Trophoblast cell (in vitro differentiated cells and primary cell): ENCODE measurements at regions not wholly inside any gene's neighbourhood (a gene's known extent, or its start where the extent isn't known, plus 50 kb on each side); places are given as distances from the start of the nearest gene placed in this dataset.

Source experiments
- DNase-seq, 2 donors: peaks; one replicate each; pipeline ENCODE4 v3.0.0-alpha.2; 2016
- H2AFZ ChIP-seq: 2 replicates; pipeline ENCODE4 v1.6.1; 2013; ENCODE audit warnings: low read length, moderate library complexity, mild to moderate bottlenecking; ENCODE audit not compliant: insufficient read depth, poor library complexity
- H2AK5ac ChIP-seq: 2 replicates; pipeline ENCODE4 v1.6.1; 2013; ENCODE audit warnings: mild to moderate bottlenecking, low read length
- H2BK120ac ChIP-seq: 2 replicates; pipeline ENCODE4 v1.6.1; 2013; ENCODE audit warnings: low read length, mild to moderate bottlenecking, moderate library complexity; ENCODE audit not compliant: insufficient read depth, poor library complexity
- H2BK12ac ChIP-seq: 2 replicates; pipeline ENCODE4 v1.6.1; 2013; ENCODE audit warnings: mild to moderate bottlenecking, low read length, moderate library complexity
- H2BK5ac ChIP-seq: 2 replicates; pipeline ENCODE4 v1.6.1; 2013; ENCODE audit warnings: low read length, low read depth, moderate library complexity, mild to moderate bottlenecking; ENCODE audit not compliant: poor library complexity
- H3K14ac ChIP-seq: 2 replicates; pipeline ENCODE4 v1.6.1; 2013; ENCODE audit warnings: mild to moderate bottlenecking, low read length
- H3K18ac ChIP-seq: 2 replicates; pipeline ENCODE4 v1.6.1; 2013; ENCODE audit warnings: mild to moderate bottlenecking, low read length
- H3K23ac ChIP-seq: 2 replicates; pipeline ENCODE4 v1.6.1; 2013; ENCODE audit warnings: low read length
- H3K27ac ChIP-seq: 2 replicates; pipeline ENCODE4 v1.5.1; 2013; ENCODE audit warnings: low read depth, mild to moderate bottlenecking, inconsistent platforms, low read length, moderate library complexity
- H3K27me3 ChIP-seq: 2 replicates; pipeline ENCODE4 v1.6.1; 2013; ENCODE audit warnings: inconsistent platforms, mild to moderate bottlenecking, low read length, moderate library complexity; ENCODE audit not compliant: insufficient read depth
- H3K36me3 ChIP-seq, 2 experiments: 1 replicate in 1 of 2; 2 replicates in 1 of 2; pipeline ENCODE4 v1.6.1; 2013; ENCODE audit warnings: low read length in 2 of 2, mild to moderate bottlenecking in 2 of 2, moderate library complexity in 1 of 2; ENCODE audit not compliant: insufficient read depth in 2 of 2, control insufficient read depth in 1 of 2
- H3K4ac ChIP-seq: 2 replicates; pipeline ENCODE4 v1.6.1; 2013; ENCODE audit warnings: low read depth, mild to moderate bottlenecking, low read length, moderate library complexity
- H3K4me1 ChIP-seq, 2 experiments: 1 replicate in 1 of 2; 2 replicates in 1 of 2; pipeline ENCODE4 v1.6.1; 2013; ENCODE audit warnings: low read length in 2 of 2, mild to moderate bottlenecking in 2 of 2, moderate library complexity in 1 of 2; ENCODE audit not compliant: insufficient read depth in 2 of 2, control insufficient read depth in 1 of 2
- H3K4me2 ChIP-seq: 2 replicates; pipeline ENCODE4 v1.6.1; 2013; ENCODE audit warnings: inconsistent platforms, mild to moderate bottlenecking, low read length, moderate library complexity
- H3K4me3 ChIP-seq: 2 replicates; pipeline ENCODE4 v1.5.1; 2013; ENCODE audit warnings: mild to moderate bottlenecking, low read depth, low read length, inconsistent platforms
- H3K79me1 ChIP-seq: one replicate; pipeline ENCODE4 v1.6.1; 2013; ENCODE audit warnings: low read length
- H3K79me2 ChIP-seq: 2 replicates; pipeline ENCODE4 v1.6.1; 2013; ENCODE audit warnings: low read length, mild to moderate bottlenecking; ENCODE audit not compliant: control insufficient read depth, insufficient read depth, poor library complexity
- H3K9ac ChIP-seq: 2 replicates; pipeline ENCODE4 v1.6.1; 2013; ENCODE audit warnings: mild to moderate bottlenecking, low read length
- H3K9me3 ChIP-seq: 2 replicates; pipeline ENCODE4 v1.6.1; 2013; ENCODE audit warnings: low read depth, mild to moderate bottlenecking, control low read depth, inconsistent platforms, low read length; ENCODE audit not compliant: insufficient read depth
- H4K12ac ChIP-seq: 2 replicates; pipeline ENCODE4 v1.6.1; 2013; ENCODE audit warnings: low read depth, mild to moderate bottlenecking, low read length, moderate library complexity
- H4K8ac ChIP-seq: 2 replicates; pipeline ENCODE4 v1.6.1; 2013; ENCODE audit warnings: low read depth, mild to moderate bottlenecking, low read length, moderate library complexity
- H4K91ac ChIP-seq: one replicate; pipeline ENCODE4 v1.6.1; 2013; ENCODE audit warnings: low read depth, mild to moderate bottlenecking, low read length, moderate library complexity
- WGBS: extraction: QIAGEN DNeasy Blood & Tissue Kit; methylation state at CpG from one replicate; pipeline ENCODE4 v1.1.7; 2013; ENCODE audit warnings: missing lambda C conversion rate; ENCODE audit not compliant: insufficient read length, insufficient coverage; ENCODE audit errors: extremely low coverage; 5-methylcytosine and 5-hydroxymethylcytosine counted together

DNA sequence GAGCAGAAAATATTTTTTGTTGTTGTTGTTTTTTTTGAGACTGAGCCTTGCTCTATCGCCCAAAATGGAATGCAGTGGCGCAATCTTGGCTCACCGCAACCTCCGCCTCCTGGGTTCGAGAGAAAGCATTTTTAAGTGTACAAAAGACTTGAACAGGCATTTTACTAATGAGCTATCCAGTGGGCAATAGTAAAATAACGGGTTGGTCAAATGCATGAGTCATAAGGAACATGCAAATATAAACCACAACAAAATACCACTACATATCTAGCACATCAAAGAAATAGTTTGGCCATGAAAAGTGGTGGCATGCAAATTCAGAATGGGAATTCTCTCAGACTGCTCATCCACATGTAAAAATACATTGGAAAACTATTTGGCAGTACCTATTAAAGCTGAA lies 71.7 kb upstream of the TMEM106B start:
- Histone ChIP-seq H3K79me1 (no peaks in the 10 kb centered on the region), H2BK12ac (no peak overlapping the region), H3K27ac (no peak overlapping the region), H3K4me2 (no peak overlapping the region), H3K4ac (no peak overlapping the region), H3K4me1 (no peaks in the 10 kb centered on the region), H3K27me3 (no peaks in the 10 kb centered on the region), H3K79me2 (no peaks in the 10 kb centered on the region), H3K4me3 (no peak overlapping the region), H3K9ac (no peak overlapping the region), H3K36me3 (no peaks in the 10 kb centered on the region), H4K12ac (no peak overlapping the region), H2AFZ (no peak overlapping the region), H3K18ac (no peak overlapping the region), H2BK120ac (no peak overlapping the region), H2BK5ac (no peak overlapping the region), H2AK5ac (no peak overlapping the region), H3K9me3 (no peaks in the 10 kb centered on the region), H4K8ac (no peak overlapping the region), H3K14ac (no peak overlapping the region), H4K91ac (no peak overlapping the region), H3K23ac (no peak overlapping the region)
- peak; percentile 0 to 38 for DNase-seq
- WGBS: no CpG with 5 or more reads among the region's 6 CpGs

GRCh38 chr7:12146813-12147212 lies 64.3 kb upstream of the TMEM106B start:
- no peaks in the 10 kb centered on the region for H3K4me1 ChIP-seq

DNA sequence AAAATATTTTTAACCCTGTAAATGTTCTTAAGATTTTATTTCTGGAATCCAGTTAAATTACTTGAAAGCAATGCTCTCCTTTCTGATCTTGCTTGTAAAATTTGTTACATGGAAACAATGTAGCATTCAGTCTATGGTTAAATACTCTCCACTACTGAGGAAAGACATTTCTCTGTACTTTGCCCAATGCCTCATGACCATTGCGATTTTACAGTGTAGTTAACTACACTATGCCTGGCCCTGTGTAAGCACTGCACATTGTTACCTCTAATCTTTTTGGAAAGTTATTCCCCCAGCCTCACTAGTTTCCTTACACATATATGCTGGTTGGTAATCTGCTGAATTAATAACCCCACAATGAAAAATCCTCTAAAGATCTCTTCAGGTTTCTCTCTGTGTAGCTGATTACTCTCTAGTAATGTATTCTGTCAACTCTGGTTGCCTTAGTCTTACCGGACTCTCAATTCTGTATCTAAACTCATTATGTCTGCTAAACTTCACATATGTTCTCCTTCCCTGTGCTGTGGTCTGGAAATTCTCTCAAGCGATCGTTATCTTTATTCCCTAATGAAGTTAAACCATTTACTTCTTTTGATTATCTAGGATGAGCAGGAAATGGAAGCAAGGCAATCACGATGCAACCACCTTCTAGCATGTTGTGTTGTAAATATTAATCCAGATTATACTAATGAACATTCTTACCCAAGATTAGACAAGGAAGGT lies 58.7 kb upstream of the TMEM106B start:
- no peaks in the 10 kb centered on the region for H3K4me1 ChIP-seq
- no CpG with 5 or more reads among the region's 5 CpGs for whole genome bisulfite sequencing
- H2BK5ac ChIP-seq: no peak overlapping the region
- DNase-seq: no peak
- no peak overlapping the region for H3K4ac ChIP-seq
- no peaks in the 10 kb centered on the region for H3K9me3 ChIP-seq
- H2BK12ac ChIP-seq: no peak overlapping the region
- H3K23ac ChIP-seq: no peak overlapping the region
- no peak overlapping the region for H4K12ac ChIP-seq
- H3K4me2 ChIP-seq: no peak overlapping the region
- no peak overlapping the region for H3K4me3 ChIP-seq
- no peak overlapping the region for H3K9ac ChIP-seq
- H3K27ac ChIP-seq: no peak overlapping the region
- no peaks in the 10 kb centered on the region for H3K79me2 ChIP-seq
- H2AK5ac ChIP-seq: no peak overlapping the region
- no peaks in the 10 kb centered on the region for H3K79me1 ChIP-seq
- H3K36me3 ChIP-seq: no peaks in the 10 kb centered on the region
- no peak overlapping the region for H4K8ac ChIP-seq
- H3K14ac ChIP-seq: no peak overlapping the region
- H3K18ac ChIP-seq: no peak overlapping the region
- H3K27me3 ChIP-seq: no peaks in the 10 kb centered on the region
- H2AFZ ChIP-seq: no peak overlapping the region
- H4K91ac ChIP-seq: no peak overlapping the region
- H2BK120ac ChIP-seq: no peak overlapping the region

More at GRCh38 chr7:12146813-12147212, 64.3 kb upstream of the TMEM106B start:
- H2AFZ ChIP-seq: no peak overlapping the region
- H4K12ac ChIP-seq: no peak overlapping the region
- no peak overlapping the region for H3K4me2 ChIP-seq
- no peak overlapping the region for H4K8ac ChIP-seq
- H3K4ac ChIP-seq: no peak overlapping the region
- H3K23ac ChIP-seq: no peak overlapping the region
- H3K4me3 ChIP-seq: no peak overlapping the region
- no peak overlapping the region for H3K27ac ChIP-seq
- no peaks in the 10 kb centered on the region for H3K27me3 ChIP-seq
- DNase-seq: no peak
- no peak overlapping the region for H2BK12ac ChIP-seq
- H3K18ac ChIP-seq: no peak overlapping the region
- no peaks in the 10 kb centered on the region for H3K36me3 ChIP-seq
- no peaks in the 10 kb centered on the region for H3K9me3 ChIP-seq
- no peaks in the 10 kb centered on the region for H3K79me2 ChIP-seq
- H3K79me1 ChIP-seq: no peaks in the 10 kb centered on the region
- H2BK5ac ChIP-seq: no peak overlapping the region
- H2AK5ac ChIP-seq: no peak overlapping the region
- H3K14ac ChIP-seq: no peak overlapping the region
- WGBS: no CpG with 5 or more reads among the region's 2 CpGs
- H4K91ac ChIP-seq: no peak overlapping the region
- no peak overlapping the region for H2BK120ac ChIP-seq
- no peak overlapping the region for H3K9ac ChIP-seq

DNA sequence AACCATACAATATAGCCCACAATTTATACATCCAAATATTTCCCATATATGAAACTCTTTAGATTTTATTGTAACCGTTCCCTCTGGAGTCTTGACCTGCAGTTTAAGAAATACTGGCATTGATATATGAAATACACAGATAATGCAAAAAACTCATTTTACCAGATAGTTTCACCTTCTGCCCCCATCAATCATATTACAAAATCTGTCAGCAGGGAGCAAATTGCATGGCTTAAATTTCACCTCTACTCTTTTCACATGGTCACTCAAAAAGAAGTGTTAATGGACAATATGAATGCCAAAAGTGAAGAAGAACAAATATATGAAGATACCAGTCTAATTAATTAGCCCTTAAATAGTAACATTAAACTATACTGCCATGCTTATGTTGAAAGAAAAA lies 57.0 kb upstream of the TMEM106B start:
- Histone ChIP-seq H2BK5ac (no peak overlapping the region), H3K14ac (no peak overlapping the region), H3K79me1 (no peaks in the 10 kb centered on the region), H3K9me3 (no peaks in the 10 kb centered on the region), H3K4me2 (no peak overlapping the region), H4K12ac (no peak overlapping the region), H4K8ac (no peak overlapping the region), H3K9ac (no peak overlapping the region), H2AFZ (no peak overlapping the region), H3K4me3 (no peak overlapping the region), H3K4me1 (no peaks in the 10 kb centered on the region), H3K79me2 (no peaks in the 10 kb centered on the region), H3K36me3 (no peaks in the 10 kb centered on the region), H4K91ac (no peak overlapping the region), H3K18ac (no peak overlapping the region), H3K27me3 (no peaks in the 10 kb centered on the region), H2BK12ac (no peak overlapping the region), H3K23ac (no peak overlapping the region), H3K4ac (no peak overlapping the region), H2AK5ac (no peak overlapping the region), H2BK120ac (no peak overlapping the region), H3K27ac (no peak overlapping the region)
- WGBS: no CpG with 5 or more reads among the region's 1 CpG
- no peak for DNase-seq
